IgD-negative memory B cell (primary cell): ENCODE measurements at regions not wholly inside any gene's neighbourhood (a gene's known extent, or its start where the extent isn't known, plus 50 kb on each side); places are given as distances from the start of the nearest gene placed in this dataset.
A peak's percentile ranks its signal among the peaks of the same experiment; 100 is the strongest.

Experiments
- H3K27ac Mint-ChIP-seq, 3 donors: one replicate each; pipeline ENCODE4 v1.8.0; 2020 to 2022; ENCODE audit warnings: mild to moderate bottlenecking in 3 of 3, mixed read lengths in 3 of 3, moderate library complexity in 1 of 3
- H3K27me3 Mint-ChIP-seq: one replicate; pipeline ENCODE4 v1.8.0; 2021; ENCODE audit warnings: mixed read lengths
- H3K36me3 Mint-ChIP-seq: one replicate; pipeline ENCODE4 v1.8.0; 2020; ENCODE audit warnings: mild to moderate bottlenecking, mixed read lengths
- H3K4me1 Mint-ChIP-seq, 3 donors: one replicate each; pipeline ENCODE4 v1.8.0; 2020 to 2022; ENCODE audit warnings: mixed read lengths in 3 of 3, mild to moderate bottlenecking in 1 of 3
- H3K4me3 Mint-ChIP-seq, 4 donors: one replicate each; pipeline ENCODE4 v1.8.0; 2020 to 2022; ENCODE audit warnings: mild to moderate bottlenecking in 4 of 4, mixed read lengths in 4 of 4, moderate library complexity in 3 of 4
- H3K9me3 Mint-ChIP-seq, 3 donors: one replicate each; pipeline ENCODE4 v1.8.0; 2020 to 2021; ENCODE audit warnings: mixed read lengths in 3 of 3, mild to moderate bottlenecking in 1 of 3

- peaks cover 2% of the 10 kb centered on the region for H3K36me3 Mint-ChIP-seq
- H3K27me3 Mint-ChIP-seq, result peaks cover 5% of the 10 kb centered on the region
- H3K4me1 Mint-ChIP-seq, result peaks cover 0 to 1% (median 0%) of the 10 kb centered on the region in 3 donors
- H3K4me3 Mint-ChIP-seq, result no peak overlapping the region
- peaks cover 6 to 9% (median 7%) of the 10 kb centered on the region in 3 donors for H3K9me3 Mint-ChIP-seq
- H3K27ac Mint-ChIP-seq, result no peak overlapping the region
Measured at GRCh38 chr12:65568517-65568916, 255.8 kb upstream of the HMGA2 start.

GRCh38 chr12:65570451-65571130 lies 253.7 kb upstream of the HMGA2 start:
- H3K27ac Mint-ChIP-seq, result no peak overlapping the region
- peak overlapping the region in 1 of 4 donors; percentile 26 for H3K4me3 Mint-ChIP-seq
- peaks cover 0 to 2% (median 0%) of the 10 kb centered on the region in 3 donors for H3K4me1 Mint-ChIP-seq
- peaks cover 7% of the 10 kb centered on the region for H3K27me3 Mint-ChIP-seq
- H3K9me3 Mint-ChIP-seq, result peaks cover 9 to 13% (median 9%) of the 10 kb centered on the region in 3 donors
- H3K36me3 Mint-ChIP-seq, result peaks cover 2% of the 10 kb centered on the region

GRCh38 chr12:65574867-65575266 lies 249.4 kb upstream of the HMGA2 start:
- Mint-ChIP-seq H3K27me3 (peaks cover 4% of the 10 kb centered on the region), H3K4me1 (peaks cover 0 to 2% (median 0%) of the 10 kb centered on the region in 3 donors), H3K27ac (no peak overlapping the region), H3K36me3 (no peaks in the 10 kb centered on the region), H3K9me3 (peaks cover 5 to 9% (median 9%) of the 10 kb centered on the region in 3 donors), H3K4me3 (no peak overlapping the region)

GRCh38 chr12:65584016-65584415 lies 240.3 kb upstream of the HMGA2 start:
- H3K4me3 Mint-ChIP-seq, result no peak overlapping the region
- H3K27me3 Mint-ChIP-seq, result no peaks in the 10 kb centered on the region
- peaks cover 0 to 5% (median 3%) of the 10 kb centered on the region in 3 donors for H3K9me3 Mint-ChIP-seq
- H3K27ac Mint-ChIP-seq, result no peak overlapping the region
- H3K4me1 Mint-ChIP-seq, result no peaks in the 10 kb centered on the region
- no peaks in the 10 kb centered on the region for H3K36me3 Mint-ChIP-seq

GRCh38 chr12:65585648-65586602 lies 238.4 kb upstream of the HMGA2 start:
- Mint-ChIP-seq H3K27ac (no peak overlapping the region), H3K36me3 (no peaks in the 10 kb centered on the region), H3K4me3 (no peak overlapping the region), H3K4me1 (no peaks in the 10 kb centered on the region), H3K27me3 (no peaks in the 10 kb centered on the region), H3K9me3 (peaks cover 0 to 5% (median 0%) of the 10 kb centered on the region in 3 donors)

GRCh38 chr12:65586796-65587195 lies 237.5 kb upstream of the HMGA2 start:
- peaks cover 0 to 5% (median 0%) of the 10 kb centered on the region in 3 donors for H3K9me3 Mint-ChIP-seq
- no peak overlapping the region for H3K4me3 Mint-ChIP-seq
- no peaks in the 10 kb centered on the region for H3K4me1 Mint-ChIP-seq
- H3K27ac Mint-ChIP-seq, result no peak overlapping the region
- H3K36me3 Mint-ChIP-seq, result no peaks in the 10 kb centered on the region
- H3K27me3 Mint-ChIP-seq, result no peaks in the 10 kb centered on the region

- no peaks in the 10 kb centered on the region for H3K4me1 Mint-ChIP-seq
- H3K27me3 Mint-ChIP-seq, result peaks cover 2% of the 10 kb centered on the region
- H3K27ac Mint-ChIP-seq, result no peak overlapping the region
- H3K9me3 Mint-ChIP-seq, result peaks cover 0 to 4% (median 0%) of the 10 kb centered on the region in 3 donors
- no peaks in the 10 kb centered on the region for H3K36me3 Mint-ChIP-seq
- no peak overlapping the region for H3K4me3 Mint-ChIP-seq
Measured at GRCh38 chr12:65590318-65590717, 234.0 kb upstream of the HMGA2 start.

- Mint-ChIP-seq H3K27ac (no peak overlapping the region), H3K27me3 (peaks cover 3% of the 10 kb centered on the region), H3K4me3 (no peak overlapping the region), H3K9me3 (peaks cover 0 to 4% (median 2%) of the 10 kb centered on the region in 3 donors), H3K4me1 (no peaks in the 10 kb centered on the region), H3K36me3 (no peaks in the 10 kb centered on the region)
Measured at GRCh38 chr12:65592416-65592815, 231.9 kb upstream of the HMGA2 start.

GRCh38 chr12:65593239-65593701 lies 231.0 kb upstream of the HMGA2 start:
- peaks cover 0 to 4% (median 2%) of the 10 kb centered on the region in 3 donors for H3K9me3 Mint-ChIP-seq
- peaks cover 3% of the 10 kb centered on the region for H3K27me3 Mint-ChIP-seq
- H3K4me3 Mint-ChIP-seq, result no peak overlapping the region
- no peak overlapping the region for H3K27ac Mint-ChIP-seq
- no peaks in the 10 kb centered on the region for H3K4me1 Mint-ChIP-seq
- no peaks in the 10 kb centered on the region for H3K36me3 Mint-ChIP-seq

GRCh38 chr12:65594409-65594808 lies 229.9 kb upstream of the HMGA2 start:
- peaks cover 0 to 4% (median 2%) of the 10 kb centered on the region in 3 donors for H3K9me3 Mint-ChIP-seq
- H3K27me3 Mint-ChIP-seq, result peaks cover 3% of the 10 kb centered on the region
- H3K4me1 Mint-ChIP-seq, result no peaks in the 10 kb centered on the region
- no peak overlapping the region for H3K4me3 Mint-ChIP-seq
- no peak overlapping the region for H3K27ac Mint-ChIP-seq
- H3K36me3 Mint-ChIP-seq, result no peaks in the 10 kb centered on the region

- Mint-ChIP-seq H3K27me3 (peaks cover 3% of the 10 kb centered on the region), H3K9me3 (peaks cover 0 to 4% (median 2%) of the 10 kb centered on the region in 3 donors), H3K4me1 (no peaks in the 10 kb centered on the region), H3K27ac (no peak overlapping the region), H3K4me3 (no peak overlapping the region), H3K36me3 (no peaks in the 10 kb centered on the region)
Measured at GRCh38 chr12:65595016-65595560, 229.2 kb upstream of the HMGA2 start.

GRCh38 chr12:65596514-65597091 lies 227.7 kb upstream of the HMGA2 start:
- no peak overlapping the region for H3K27ac Mint-ChIP-seq
- no peaks in the 10 kb centered on the region for H3K36me3 Mint-ChIP-seq
- no peak overlapping the region for H3K4me3 Mint-ChIP-seq
- H3K4me1 Mint-ChIP-seq, result no peaks in the 10 kb centered on the region
- peaks cover 3% of the 10 kb centered on the region for H3K27me3 Mint-ChIP-seq
- H3K9me3 Mint-ChIP-seq, result peaks cover 0 to 4% (median 2%) of the 10 kb centered on the region in 3 donors

GRCh38 chr12:65597527-65597926 lies 226.8 kb upstream of the HMGA2 start:
- H3K27me3 Mint-ChIP-seq, result peaks cover 4% of the 10 kb centered on the region

GRCh38 chr12:65598688-65599087 lies 225.6 kb upstream of the HMGA2 start:
- Mint-ChIP-seq H3K4me3 (no peak overlapping the region), H3K27ac (no peak overlapping the region), H3K36me3 (no peaks in the 10 kb centered on the region), H3K9me3 (peaks cover 0 to 4% (median 2%) of the 10 kb centered on the region in 3 donors), H3K4me1 (no peaks in the 10 kb centered on the region), H3K27me3 (peaks cover 5% of the 10 kb centered on the region)

More at GRCh38 chr12:65597527-65597926, 226.8 kb upstream of the HMGA2 start:
- Mint-ChIP-seq H3K4me3 (no peak overlapping the region), H3K9me3 (peaks cover 0 to 4% (median 2%) of the 10 kb centered on the region in 3 donors), H3K4me1 (no peaks in the 10 kb centered on the region), H3K36me3 (no peaks in the 10 kb centered on the region), H3K27ac (no peak overlapping the region)

GRCh38 chr12:65602253-65602609 lies 222.1 kb upstream of the HMGA2 start:
- Mint-ChIP-seq H3K4me1 (no peaks in the 10 kb centered on the region), H3K36me3 (no peaks in the 10 kb centered on the region), H3K27me3 (peaks cover 4% of the 10 kb centered on the region), H3K27ac (no peak overlapping the region), H3K9me3 (no peaks in the 10 kb centered on the region), H3K4me3 (no peak overlapping the region)
